Suprapubic skin (tissue), 4 donors: ENCODE measurements at regions not wholly inside any gene's neighbourhood (a gene's known extent, or its start where the extent isn't known, plus 50 kb on each side); places are given as distances from the start of the nearest gene placed in this dataset.

Experiments
- EP300 ChIP-seq: sonication (generic); formaldehyde crosslinking; IDR thresholded peaks from one replicate; pipeline ENCODE4 v1.6.1; 2017; ENCODE audit warnings: antibody characterized with exemption
- POLR2A ChIP-seq, 2 donors: fragments of 450-650 bp; IDR thresholded peaks; one replicate each; pipeline ENCODE4 v1.6.1; 2017; ENCODE audit warnings: antibody characterized with exemption in 2 of 2, mild to moderate bottlenecking in 2 of 2, moderate library complexity in 2 of 2
- POLR2AphosphoS5 ChIP-seq, 3 donors: sonication (generic); formaldehyde crosslinking; IDR thresholded peaks; one replicate each; pipeline ENCODE4 v1.6.1; 2017; ENCODE audit warnings: antibody characterized with exemption in 3 of 3
- TF ChIP-seq, protein P1 (sequence below), 2 donors: fragments of 200-600 bp in 1 of 2; fragments of 450-650 bp in 1 of 2; sonication (generic) in 1 of 2; IDR thresholded peaks; one replicate each; pipeline ENCODE4 v1.5.1; 2016 to 2019; ENCODE audit warnings: antibody characterized with exemption in 2 of 2, mild to moderate bottlenecking in 1 of 2, moderate library complexity in 1 of 2

DNA sequence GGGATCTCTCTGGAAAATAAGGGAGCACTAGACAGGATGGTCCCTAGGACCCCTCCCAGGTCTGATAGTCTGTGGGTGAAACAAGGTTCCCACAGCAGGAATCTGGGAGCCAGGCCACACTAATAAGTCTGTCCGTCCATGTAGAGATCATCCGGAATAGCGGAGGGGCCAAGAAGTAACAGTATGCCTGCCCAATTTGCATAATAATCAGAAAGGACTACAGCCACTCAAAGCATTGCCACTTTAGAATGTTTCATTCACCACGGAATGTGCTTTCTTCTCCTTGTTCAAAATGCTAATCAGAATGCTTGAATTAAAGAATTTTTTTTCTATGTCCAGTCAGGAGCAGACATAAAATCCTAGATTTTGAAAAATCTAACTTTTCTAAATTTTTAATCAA, 254.9 kb downstream of the ACTL7B start:
- TF ChIP-seq, protein P1, sequence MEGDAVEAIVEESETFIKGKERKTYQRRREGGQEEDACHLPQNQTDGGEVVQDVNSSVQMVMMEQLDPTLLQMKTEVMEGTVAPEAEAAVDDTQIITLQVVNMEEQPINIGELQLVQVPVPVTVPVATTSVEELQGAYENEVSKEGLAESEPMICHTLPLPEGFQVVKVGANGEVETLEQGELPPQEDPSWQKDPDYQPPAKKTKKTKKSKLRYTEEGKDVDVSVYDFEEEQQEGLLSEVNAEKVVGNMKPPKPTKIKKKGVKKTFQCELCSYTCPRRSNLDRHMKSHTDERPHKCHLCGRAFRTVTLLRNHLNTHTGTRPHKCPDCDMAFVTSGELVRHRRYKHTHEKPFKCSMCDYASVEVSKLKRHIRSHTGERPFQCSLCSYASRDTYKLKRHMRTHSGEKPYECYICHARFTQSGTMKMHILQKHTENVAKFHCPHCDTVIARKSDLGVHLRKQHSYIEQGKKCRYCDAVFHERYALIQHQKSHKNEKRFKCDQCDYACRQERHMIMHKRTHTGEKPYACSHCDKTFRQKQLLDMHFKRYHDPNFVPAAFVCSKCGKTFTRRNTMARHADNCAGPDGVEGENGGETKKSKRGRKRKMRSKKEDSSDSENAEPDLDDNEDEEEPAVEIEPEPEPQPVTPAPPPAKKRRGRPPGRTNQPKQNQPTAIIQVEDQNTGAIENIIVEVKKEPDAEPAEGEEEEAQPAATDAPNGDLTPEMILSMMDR (IDR thresholded peaks at IDR 0.05), result no peak
- no peak for TF ChIP-seq EP300
- TF ChIP-seq POLR2A (IDR thresholded peaks at IDR 0.05), result no peak
- no peak for TF ChIP-seq POLR2AphosphoS5 (IDR thresholded peaks at IDR 0.05)
